COLO668 (cell line): ENCODE measurements at regions not wholly inside any gene's neighbourhood (a gene's known extent, or its start where the extent isn't known, plus 50 kb on each side); places are given as distances from the start of the nearest gene placed in this dataset.

Source experiments
- DNase-seq: peaks from one replicate; lab custom pipeline; 2025; ENCODE audit not compliant: unreplicated experiment; lab: John Stamatoyannopoulos, UW

GRCh38 chr12:98329589-98329988 is 185.8 kb upstream of the TMPO start:
- DNase-seq = no peak

GRCh38 chr12:98332642-98333041 is 182.7 kb upstream of the TMPO start:
- DNase-seq = no peak

DNA sequence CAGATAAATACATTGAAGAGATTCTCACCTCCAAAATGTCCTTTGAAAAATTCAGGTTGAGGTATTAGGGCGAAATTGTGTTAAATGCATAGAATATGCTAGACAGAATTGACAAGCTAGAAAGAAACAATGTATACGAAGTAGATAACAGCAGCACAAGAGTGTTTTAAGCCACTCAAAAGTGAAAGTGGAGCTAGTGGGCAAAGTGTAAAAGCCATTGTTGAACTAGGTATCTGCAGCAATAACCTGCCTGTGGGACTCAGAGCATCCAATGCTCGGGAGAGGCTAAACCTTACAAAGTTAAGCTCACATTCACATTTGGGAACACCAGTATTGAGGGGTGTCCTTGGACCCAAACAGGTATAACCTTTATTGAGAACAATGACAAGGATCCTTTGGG is 180.6 kb upstream of the TMPO start:
- no peak for DNase-seq

DNA sequence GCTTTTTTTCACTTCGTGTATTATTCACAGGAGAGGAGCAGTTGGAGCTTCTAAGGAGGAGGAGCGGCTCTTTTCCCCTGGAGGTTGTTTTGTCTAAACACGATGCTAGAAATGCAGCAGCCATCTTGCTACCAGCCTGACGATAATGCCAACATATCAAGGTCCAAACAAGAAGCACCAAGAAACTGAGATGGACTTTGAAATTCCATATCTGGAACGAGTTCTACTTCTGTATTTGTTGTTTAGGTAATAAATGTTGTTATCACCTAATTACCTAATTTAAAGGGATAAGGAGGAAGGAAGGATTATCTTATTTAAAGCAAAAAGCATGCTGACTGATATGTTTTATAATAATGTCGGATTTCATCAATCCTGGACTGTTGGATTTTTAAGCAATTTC is 174.4 kb upstream of the TMPO start:
- DNase-seq = no peak

DNA sequence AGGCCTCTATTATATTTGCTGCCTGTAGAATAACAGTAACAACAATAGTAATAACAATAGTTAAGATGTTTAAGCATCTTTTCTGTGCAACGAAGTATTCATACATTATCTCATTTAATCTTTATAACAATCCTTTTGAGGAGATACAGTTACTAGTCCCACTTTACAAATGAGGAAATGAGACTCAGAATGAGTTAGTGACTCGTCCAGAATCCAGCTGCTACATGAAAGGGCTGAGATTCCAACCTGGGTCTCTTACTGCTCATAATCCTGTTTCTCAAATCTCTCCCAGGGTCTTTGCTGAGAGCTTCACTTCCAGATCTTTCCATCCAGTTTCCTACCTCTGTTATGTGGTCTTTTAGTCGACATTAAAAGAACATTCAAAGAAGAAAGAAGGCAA is 173.7 kb upstream of the TMPO start:
- no peak for DNase-seq

DNA sequence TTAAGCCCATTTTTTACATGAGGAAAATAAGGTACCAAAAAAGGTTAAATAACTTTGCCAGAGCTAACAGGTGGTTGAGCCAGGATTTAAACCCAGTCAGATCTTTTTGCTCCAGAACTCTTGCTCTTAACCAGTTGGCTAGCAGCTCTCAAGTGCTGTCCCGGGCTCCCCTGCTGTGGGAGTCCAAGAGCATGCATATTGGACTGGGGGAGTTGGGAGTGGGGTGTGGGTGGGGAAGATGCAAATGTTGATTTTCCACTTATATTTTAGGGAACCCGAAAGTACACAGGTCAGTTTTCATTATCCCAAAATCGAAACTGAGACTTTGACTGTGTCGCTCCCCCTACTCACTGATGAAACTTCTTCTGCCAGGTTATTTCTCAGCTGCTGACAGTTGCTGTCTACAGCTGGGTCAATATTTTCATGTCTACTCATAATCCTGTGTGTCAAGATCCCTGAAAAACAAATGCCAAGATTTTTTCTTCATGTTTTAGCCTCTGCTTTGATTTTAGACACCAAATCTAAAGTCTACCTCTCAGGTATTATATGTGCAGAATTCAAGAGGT is 172.3 kb upstream of the TMPO start:
- no peak for DNase-seq

- no peak for DNase-seq
Observed at GRCh38 chr12:98344046-98344930, 171.1 kb upstream of the TMPO start.

GRCh38 chr12:98345308-98345876 is 170.0 kb upstream of the TMPO start:
- no peak for DNase-seq

DNA sequence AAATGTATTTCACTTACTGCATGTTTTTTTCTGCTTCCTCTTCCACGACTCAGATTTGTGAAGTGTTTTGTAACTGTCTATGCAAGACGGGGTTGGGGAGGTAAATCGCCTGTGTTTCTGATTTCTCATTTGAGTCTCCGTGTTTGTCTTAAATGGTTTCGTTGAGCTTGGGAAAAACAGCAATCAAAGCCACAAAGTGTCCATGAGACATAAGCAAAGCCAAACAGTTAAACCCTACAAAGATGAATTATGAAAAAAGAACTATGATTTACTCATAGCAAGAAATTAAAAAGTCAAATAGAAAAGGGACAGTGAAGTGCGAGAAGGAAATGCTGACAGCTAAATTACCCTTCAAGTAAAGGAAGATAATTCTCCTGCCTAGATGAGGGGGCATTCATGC is 164.3 kb upstream of the TMPO start:
- DNase-seq = no peak

GRCh38 chr12:98351784-98352183 is 163.6 kb upstream of the TMPO start:
- no peak for DNase-seq

- DNase-seq = no peak
Observed at GRCh38 chr12:98352218-98352811, 163.1 kb upstream of the TMPO start.

GRCh38 chr12:98352835-98353234 is 162.6 kb upstream of the TMPO start:
- no peak for DNase-seq

DNA sequence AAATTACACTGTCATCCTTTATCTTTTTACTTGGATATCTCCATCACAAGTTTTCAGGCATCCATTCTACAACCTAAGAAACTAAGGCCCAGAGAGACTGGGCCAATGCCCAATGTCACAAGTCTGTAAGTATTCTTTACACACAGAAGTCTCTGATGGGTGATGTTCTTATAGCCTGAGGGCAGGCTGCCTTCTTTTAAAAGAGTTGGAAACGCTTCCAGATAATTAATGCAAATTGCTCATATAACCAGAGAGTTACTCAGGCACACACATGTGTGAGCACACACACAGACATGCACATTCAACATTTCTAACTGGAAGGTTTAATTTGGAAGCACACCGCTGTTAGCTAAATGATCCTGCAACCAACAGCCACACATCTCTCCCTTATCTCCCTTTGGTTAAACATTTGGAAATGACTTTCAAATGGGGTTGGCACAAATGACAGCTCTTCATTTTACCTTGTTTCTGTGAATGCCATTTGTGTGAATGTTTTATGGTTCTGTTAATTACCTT is 160.8 kb upstream of the TMPO start:
- DNase-seq = no peak

DNA sequence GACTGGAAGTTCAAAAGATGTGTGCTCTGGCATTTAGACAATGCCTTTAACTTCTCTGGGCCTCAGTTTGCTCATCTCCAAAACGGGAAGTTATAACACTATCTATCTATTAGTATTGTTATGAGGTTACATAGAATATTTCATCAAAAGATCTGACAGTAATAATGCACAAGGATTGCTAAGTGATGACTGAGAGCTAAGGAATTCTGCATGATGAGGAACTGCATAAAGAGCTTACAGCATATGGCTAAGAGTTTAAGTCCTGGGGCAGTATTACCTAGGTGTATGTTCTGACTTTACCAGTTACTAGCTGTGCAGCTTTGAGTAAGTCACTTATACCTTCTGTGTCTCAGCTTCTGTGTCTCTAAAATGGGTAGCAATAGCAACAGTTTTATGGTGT is 160.1 kb upstream of the TMPO start:
- DNase-seq = no peak

DNA sequence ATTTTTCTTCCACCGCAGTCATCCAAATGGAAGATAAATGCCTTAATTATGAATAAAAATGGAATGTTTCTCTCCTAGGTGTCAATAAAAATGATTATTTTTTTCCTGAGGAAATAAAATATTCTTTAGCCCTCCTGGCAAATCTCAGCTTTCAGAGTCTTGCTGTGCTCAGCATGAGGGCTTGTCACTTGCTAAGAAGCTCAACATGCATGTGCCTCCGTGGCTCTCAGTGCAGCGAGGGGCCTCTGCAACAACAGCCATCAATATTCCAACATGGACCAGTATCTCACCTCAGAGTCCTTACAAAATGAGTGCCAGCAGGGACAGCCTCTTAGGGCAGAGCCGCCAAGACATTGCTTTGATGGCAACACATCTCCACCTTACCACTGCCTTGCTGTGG is 159.5 kb upstream of the TMPO start:
- no peak for DNase-seq

GRCh38 chr12:98358144-98358543 is 157.2 kb upstream of the TMPO start:
- DNase-seq = no peak

DNA sequence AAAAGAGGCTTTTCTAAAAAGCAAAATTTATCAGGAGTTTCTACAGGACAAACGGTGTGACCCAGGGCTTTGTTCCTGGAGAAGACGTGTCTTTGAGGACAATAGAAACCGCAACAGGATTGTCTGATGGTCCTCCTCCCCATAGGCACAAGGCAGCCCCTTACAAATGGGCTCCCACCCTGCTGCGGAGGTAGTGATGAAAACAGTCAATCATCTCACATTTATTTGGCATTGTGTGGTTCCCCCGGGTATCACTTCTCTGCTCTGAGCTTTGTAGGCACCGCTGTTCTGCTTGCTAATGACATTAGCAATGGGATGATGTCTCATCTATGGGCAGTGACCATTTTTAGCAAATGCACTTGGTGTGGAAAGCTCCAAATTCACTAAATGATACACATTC is 155.5 kb upstream of the TMPO start:
- DNase-seq = no peak

DNA sequence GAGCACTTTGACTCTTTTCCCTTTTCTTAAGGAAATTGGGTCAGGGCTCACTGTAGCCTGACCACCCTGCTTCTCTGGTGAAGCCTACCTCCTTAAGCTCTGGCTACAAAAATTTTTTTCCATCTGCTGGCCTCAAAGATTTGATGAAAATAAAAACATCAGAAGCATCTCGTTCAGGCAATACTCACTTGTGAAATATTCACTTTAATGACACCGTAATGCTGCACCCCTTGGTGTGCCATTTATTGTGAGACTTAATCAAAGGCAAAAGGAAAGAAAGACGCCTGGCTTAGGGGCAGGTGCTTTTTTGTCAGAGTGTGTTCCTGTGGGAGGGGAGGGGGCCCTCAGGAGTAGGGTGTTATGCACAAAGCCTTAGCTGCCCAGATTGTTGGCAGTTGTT is 155.0 kb upstream of the TMPO start:
- DNase-seq = no peak

- no peak for DNase-seq
Observed at GRCh38 chr12:98369581-98369980, 145.8 kb upstream of the TMPO start.

- DNase-seq = no peak
Observed at GRCh38 chr12:98370976-98371375, 144.4 kb upstream of the TMPO start.

- no peak for DNase-seq
Observed at GRCh38 chr12:98371419-98371818, 144.0 kb upstream of the TMPO start.
